MM.1S (cell line): ENCODE measurements at regions not wholly inside any gene's neighbourhood (a gene's known extent, or its start where the extent isn't known, plus 50 kb on each side); places are given as distances from the start of the nearest gene placed in this dataset.

Experiments used
- EZH2 ChIP-seq: fragments of 300-600 bp; sonication (generic); optimal IDR thresholded peaks from 2 replicates; pipeline ENCODE3; 2017; ENCODE audit warnings: low read depth, mild to moderate bottlenecking, antibody characterized with exemption, low read length, mixed read lengths
- TF ChIP-seq, protein P1 (sequence below): fragments of 300-600 bp; sonication (generic); IDR thresholded peaks from 2 replicates; pipeline ENCODE4 v1.5.1; 2016; ENCODE audit warnings: antibody characterized with exemption, low read length, mixed read lengths

DNA sequence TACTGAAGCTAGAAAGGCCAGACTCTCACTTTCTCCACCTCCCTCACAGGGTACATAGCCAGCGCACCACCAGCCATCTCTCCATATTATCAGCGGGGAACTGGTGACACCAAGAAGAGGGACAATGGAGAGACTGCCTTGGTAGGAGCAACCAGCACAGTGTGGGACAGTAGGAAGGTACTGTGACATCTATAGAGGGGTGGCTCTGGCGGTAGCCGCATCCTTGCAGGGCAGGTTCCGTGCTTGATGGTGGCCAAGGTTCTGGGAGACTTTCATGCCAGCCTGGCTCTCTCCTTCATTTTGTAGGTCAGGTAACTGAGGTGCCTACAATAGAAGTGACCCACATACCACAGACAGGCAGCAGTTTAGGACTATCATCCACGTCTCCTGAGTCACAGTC, 65.5 kb upstream of the SMIM23 start:
- TF ChIP-seq, protein P1, sequence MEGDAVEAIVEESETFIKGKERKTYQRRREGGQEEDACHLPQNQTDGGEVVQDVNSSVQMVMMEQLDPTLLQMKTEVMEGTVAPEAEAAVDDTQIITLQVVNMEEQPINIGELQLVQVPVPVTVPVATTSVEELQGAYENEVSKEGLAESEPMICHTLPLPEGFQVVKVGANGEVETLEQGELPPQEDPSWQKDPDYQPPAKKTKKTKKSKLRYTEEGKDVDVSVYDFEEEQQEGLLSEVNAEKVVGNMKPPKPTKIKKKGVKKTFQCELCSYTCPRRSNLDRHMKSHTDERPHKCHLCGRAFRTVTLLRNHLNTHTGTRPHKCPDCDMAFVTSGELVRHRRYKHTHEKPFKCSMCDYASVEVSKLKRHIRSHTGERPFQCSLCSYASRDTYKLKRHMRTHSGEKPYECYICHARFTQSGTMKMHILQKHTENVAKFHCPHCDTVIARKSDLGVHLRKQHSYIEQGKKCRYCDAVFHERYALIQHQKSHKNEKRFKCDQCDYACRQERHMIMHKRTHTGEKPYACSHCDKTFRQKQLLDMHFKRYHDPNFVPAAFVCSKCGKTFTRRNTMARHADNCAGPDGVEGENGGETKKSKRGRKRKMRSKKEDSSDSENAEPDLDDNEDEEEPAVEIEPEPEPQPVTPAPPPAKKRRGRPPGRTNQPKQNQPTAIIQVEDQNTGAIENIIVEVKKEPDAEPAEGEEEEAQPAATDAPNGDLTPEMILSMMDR = no peak
- TF ChIP-seq EZH2 = no peak
